Activated naive CD4-positive, alpha-beta T cell treated with Interleukin-2 at 50 U/mL for 16 hours (primary cell): ENCODE measurements at regions not wholly inside any gene's neighbourhood (a gene's known extent, or its start where the extent isn't known, plus 50 kb on each side); places are given as distances from the start of the nearest gene placed in this dataset.

Experiments
- DNase-seq: peaks from one replicate; pipeline ENCODE4 v3.0.0-alpha.2; 2020

DNA sequence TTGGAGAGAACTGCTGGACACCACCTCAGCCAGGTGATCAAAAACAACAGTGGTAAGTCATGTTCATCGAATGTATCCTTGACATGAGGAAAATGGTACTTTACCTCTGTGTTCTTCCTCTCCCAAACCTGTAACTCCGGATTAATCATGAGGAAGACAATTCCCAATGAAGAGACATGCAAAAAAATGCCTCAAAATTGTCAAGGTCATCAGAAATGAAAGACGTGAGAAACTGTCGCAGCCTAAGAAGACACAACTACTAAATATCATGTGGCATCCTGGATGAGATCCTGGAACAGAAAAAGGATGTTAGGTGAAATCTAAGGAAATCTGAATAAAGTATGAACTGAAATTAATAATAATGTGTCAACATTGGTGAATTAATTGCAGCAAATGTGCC is 178.4 kb downstream of the LACC1 start:
- DNase-seq: no peak

DNA sequence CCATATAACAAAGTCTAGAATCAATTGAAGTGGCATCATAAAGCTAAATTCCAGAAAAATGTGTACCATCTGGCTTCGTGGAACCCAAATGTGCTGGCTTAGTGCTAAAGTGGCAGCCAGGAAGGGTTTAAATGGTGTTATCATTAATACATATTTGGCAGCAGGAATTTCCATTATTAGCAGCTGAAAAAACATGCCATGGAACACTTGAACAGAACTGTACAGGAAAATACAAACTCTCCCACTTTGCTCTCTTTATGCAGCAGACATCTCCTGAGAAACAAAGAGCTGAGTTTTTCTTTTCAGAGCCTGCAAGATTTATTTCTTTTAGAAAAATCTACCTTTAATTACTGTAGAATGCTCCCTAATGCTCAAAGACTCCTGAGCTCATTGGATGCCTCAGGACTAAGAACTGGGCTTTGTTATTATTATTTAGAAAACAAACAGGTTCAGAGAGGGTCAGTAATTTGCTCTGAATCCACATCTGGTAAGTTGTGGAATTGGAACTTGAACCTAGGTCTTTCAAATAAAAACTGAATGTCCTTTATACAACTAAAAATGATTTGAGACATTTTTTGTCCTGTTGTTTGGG is 179.0 kb downstream of the LACC1 start:
- DNase-seq: no peak

- no peak for DNase-seq
Measured at GRCh38 chr13:44061876-44062275, 182.2 kb downstream of the LACC1 start.

GRCh38 chr13:44063467-44063866 is 183.8 kb downstream of the LACC1 start:
- no peak for DNase-seq

DNA sequence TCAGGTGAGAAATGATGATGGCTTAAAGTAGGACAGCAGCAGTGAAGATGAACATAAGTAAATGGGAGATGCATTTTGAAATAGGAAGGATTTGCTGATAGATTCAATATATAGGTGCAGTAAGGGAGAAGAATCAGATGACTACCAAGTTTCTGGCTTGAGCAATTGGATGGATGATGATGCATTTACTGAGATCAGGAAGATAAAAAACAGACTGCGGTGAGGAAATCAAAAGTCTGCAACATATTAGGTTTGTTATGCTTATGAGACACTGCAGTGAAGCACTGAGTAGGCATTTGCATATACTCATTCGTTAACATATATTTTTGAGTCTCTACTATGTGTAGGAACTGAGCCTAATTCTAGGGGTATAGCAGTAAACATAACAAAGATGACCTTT is 184.2 kb downstream of the LACC1 start:
- no peak for DNase-seq

- no peak for DNase-seq
Measured at GRCh38 chr13:44064357-44064756, 184.7 kb downstream of the LACC1 start.

GRCh38 chr13:44068169-44068568 is 188.5 kb downstream of the LACC1 start:
- DNase-seq: no peak

- no peak for DNase-seq
Measured at GRCh38 chr13:44068737-44069136, 189.0 kb downstream of the LACC1 start.

GRCh38 chr13:44072536-44072935 is 192.8 kb downstream of the LACC1 start:
- no peak for DNase-seq

DNA sequence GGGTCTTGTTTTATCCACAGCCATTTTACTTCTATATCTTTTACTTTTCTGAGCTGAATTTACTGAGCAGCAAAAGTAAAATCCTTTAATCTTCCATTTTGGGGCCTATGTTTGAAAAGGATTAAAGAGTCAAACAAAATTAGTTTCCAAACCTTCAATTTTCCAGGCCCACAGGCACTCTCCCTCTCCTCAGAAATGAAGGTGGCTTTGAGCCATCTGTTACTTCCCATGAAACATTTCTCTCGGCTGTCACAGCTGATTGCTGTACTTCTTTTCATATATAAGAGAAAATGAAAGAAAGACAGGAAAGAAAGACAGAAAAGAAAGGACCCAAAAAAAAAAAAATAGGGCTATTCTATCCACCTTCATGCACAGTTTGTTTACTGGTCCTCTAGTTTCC is 194.9 kb downstream of the LACC1 start:
- DNase-seq: no peak

GRCh38 chr13:44075113-44075512 is 195.4 kb downstream of the LACC1 start:
- no peak for DNase-seq

- no peak for DNase-seq
Measured at GRCh38 chr13:44078806-44079376, 199.2 kb downstream of the LACC1 start.

DNA sequence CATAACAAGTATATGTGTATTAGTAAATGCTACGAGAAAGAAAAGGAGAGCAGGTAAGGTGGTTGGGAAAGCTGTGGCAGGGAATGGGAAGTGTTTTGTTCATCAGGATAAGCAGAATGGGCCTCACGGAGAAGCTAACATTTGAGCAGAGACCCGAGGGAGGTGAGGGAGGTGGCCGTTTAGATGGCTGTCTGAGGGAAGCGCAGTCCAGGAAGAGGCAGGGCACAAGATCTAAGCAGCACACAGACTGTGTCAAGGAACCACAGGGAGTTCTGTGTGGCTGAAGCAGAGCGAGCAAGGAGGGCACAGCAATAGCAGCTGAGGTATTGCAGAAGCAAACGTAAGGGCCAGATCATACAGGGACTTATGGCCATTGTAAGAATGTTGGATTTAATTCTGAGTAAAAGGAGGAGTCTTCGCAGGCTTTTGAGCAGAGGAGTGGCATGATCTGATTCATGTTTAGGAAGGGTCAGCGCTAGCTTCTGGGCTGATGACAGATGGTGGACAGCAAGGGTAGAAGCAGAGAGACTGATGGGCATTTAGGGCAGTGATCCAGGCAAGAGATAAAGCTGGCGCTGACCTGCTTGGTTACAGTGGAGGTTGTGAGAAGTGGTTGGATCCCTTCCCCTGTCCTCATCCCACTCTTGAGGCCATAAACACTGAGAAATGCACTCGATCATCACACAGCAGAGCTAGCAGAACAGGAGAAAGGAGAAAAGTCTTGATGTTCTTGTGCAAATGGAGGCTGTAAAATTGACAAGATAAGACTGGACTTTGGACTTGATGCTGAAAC is 199.9 kb downstream of the LACC1 start:
- no peak for DNase-seq

DNA sequence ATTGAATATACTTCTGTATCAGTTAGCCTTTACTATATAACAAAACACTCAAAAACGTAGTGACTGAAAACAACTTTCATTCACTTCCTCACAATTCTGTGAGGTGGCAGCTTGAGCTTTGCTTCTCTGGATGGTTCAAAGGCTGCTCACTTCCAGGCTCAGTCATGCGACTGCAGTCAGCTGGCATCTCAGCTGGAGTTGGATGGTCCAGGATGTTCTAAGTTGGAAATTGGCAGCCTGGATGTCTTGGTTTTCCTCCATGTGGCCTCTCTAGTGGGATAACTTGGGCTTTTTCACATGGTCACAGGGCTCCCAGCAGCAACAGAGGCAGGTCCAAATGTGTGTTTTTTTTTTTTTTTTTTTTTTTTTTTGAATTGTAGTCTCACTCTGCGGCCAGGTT is 204.4 kb downstream of the LACC1 start:
- DNase-seq: no peak

DNA sequence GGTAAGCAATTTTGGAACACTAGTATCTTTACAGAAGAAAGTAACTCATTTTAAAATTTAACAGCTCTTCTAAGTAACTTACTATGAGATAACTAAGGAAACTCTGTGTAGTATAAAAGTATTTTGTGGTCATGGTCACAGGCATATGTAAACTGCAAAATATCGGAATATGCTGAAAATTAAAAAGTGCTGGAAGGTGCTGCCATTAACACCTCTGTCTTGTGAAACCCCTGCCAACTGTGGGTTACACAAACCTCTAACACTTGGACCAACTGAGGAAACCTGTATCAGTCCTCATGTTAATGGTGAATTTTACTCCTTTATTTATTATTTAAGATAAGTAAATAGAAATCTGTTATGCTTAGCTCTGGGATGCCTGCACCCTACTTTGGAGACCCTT is 206.7 kb downstream of the LACC1 start:
- no peak for DNase-seq

DNA sequence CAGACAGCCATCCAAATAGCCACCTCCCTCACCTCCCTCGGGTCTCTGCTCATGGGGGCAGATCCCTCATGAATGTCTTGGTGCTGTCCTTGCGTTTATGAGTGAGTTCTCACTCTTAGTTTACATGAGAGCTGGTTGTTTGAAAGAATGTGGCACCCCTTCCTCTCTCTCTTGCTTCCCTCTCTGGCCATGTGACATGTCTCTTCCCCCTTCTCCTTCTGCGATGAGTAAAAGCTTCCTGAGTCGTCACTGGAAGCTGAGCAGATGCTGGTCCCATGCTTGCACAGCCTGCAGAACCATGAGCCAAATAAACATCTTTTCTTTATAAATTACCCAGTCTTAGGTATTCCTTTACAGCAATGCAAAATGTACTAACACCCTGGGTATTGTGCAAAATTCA is 208.7 kb downstream of the LACC1 start:
- DNase-seq: no peak

- no peak for DNase-seq
Measured at GRCh38 chr13:44088991-44089413, 209.3 kb downstream of the LACC1 start.

GRCh38 chr13:44089452-44089851 is 209.7 kb downstream of the LACC1 start:
- no peak for DNase-seq

DNA sequence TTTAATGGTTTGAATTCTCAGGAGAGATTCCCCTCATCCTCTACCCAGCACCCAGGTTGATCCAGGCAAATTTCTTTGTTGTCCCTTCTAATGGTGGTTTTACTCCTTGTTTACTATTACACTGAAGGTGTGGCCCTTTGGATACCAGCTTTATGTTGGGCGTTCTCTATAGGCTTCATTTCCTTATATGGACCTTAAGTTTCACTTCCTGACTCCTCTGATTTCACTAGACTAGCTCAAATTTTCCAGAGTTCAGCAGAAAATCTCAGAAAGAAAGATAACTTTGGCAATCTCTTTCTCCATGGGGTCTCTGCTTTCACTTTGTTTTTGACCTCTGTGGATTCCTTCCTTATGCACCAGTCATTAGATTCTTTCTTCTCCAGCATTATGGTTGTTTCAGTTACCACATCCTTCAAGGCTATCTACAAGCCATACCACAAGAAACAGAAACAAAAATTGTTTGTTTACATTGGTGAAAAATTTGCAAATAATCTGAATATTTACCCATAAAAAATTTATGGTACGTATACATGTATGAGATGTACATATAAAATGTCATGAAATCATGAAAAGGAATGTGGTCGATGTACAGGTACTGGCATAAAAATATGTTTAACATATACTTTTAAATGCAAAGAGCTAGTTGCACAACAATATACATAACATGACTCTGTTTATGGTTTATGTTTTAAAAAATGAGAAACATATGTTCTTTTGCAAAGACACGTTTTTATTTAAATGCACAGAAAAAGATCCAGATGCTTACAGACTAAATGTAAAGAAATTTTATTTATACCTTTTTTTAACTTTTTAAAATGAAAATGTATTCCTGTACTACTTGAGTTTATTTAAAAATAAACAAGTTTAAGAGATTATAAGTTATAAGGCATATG is 212.6 kb downstream of the LACC1 start:
- no peak for DNase-seq

- DNase-seq: no peak
Measured at GRCh38 chr13:44093607-44094564, 214.2 kb downstream of the LACC1 start.

DNA sequence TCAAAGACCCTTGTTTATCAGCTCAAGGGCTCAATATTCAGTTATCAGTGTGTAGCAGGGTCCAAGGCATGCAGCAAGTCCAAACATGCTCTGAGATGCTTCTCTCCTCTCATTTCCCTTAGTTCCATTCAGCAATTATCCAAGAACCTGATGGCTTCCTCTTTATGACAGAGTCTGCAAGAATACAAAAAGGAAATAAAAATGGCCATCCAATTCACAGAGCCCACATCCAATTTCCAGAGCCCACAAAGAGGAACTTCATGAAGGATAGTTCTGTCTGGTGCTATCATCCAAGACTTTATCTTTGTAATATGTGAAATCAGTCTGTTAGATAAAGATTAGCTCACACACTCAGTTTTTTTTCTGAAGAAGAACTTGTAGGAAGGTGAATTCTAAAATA is 217.2 kb downstream of the LACC1 start:
- no peak for DNase-seq

GRCh38 chr13:44098559-44098958 is 218.9 kb downstream of the LACC1 start:
- no peak for DNase-seq
